Activated CD4-positive, alpha-beta T cell treated with anti-CD3 and anti-CD28 coated beads for 36 hours (primary cell): ENCODE measurements at regions not wholly inside any gene's neighbourhood (a gene's known extent, or its start where the extent isn't known, plus 50 kb on each side); places are given as distances from the start of the nearest gene placed in this dataset.

Experiments used
- ATAC-seq: fragments of 200-7000 bp; cut with Tn5 transposase; one replicate; pipeline ENCODE4 v1.10.0; 2021; ENCODE audit warnings: mild to moderate bottlenecking, moderate library complexity
- CTCF ChIA-PET: fragments of 350-600 bp; sonication (Branson Sonifier 250); formaldehyde crosslinking; loops from one replicate; lab custom pipeline; 2021; ENCODE audit warnings: antibody characterized with exemption; lab: Charles Lee
- POLR2A ChIA-PET: fragments of 350-600 bp; sonication (Branson Sonifier 250); formaldehyde crosslinking; loops from one replicate; lab custom pipeline; 2021; ENCODE audit warnings: antibody characterized with exemption, inconsistent platforms; lab: Charles Lee
- DNase-seq: peaks from one replicate; pipeline ENCODE4 v3.0.0-alpha.2; 2020
- H3K27ac Mint-ChIP-seq: one replicate; pipeline ENCODE4 v1.8.0; 2021; ENCODE audit warnings: mixed read lengths
- H3K27me3 Mint-ChIP-seq: one replicate; pipeline ENCODE4 v1.8.0; 2021; ENCODE audit warnings: mixed read lengths
- H3K36me3 Mint-ChIP-seq: one replicate; pipeline ENCODE4 v1.8.0; 2021; ENCODE audit warnings: low read depth, mixed read lengths
- H3K4me1 Mint-ChIP-seq: one replicate; pipeline ENCODE4 v1.8.0; 2021; ENCODE audit warnings: mixed read lengths
- H3K4me3 Mint-ChIP-seq: one replicate; pipeline ENCODE4 v1.8.0; 2021; ENCODE audit warnings: mild to moderate bottlenecking, moderate library complexity, mixed read lengths
- H3K9me3 Mint-ChIP-seq: one replicate; pipeline ENCODE4 v1.8.0; 2021; ENCODE audit warnings: low read depth, mixed read lengths
- intact Hi-C, 2 experiments: fragments of 100-400 bp; cut with DNase I in 1 of 2; cut with micrococcal nuclease in 1 of 2; formaldehyde crosslinking; loops; one replicate each; pipeline versions ENCODE4 v1.14.2 to v1.15.1; 2022 to 2024; cut with DNase I, micrococcal nuclease

- Mint-ChIP-seq H3K36me3 (no peaks in the 10 kb centered on the region), H3K27me3 (no peaks in the 10 kb centered on the region), H3K27ac (no peak overlapping the region), H3K4me3 (no peak overlapping the region), H3K4me1 (no peaks in the 10 kb centered on the region), H3K9me3 (no peaks in the 10 kb centered on the region)
- intact Hi-C loops, result no loop called here
- POLR2A ChIA-PET, result no interaction called here
- CTCF ChIA-PET, result no interaction called here
- ATAC-seq, result no peak
- no peak for DNase-seq
Measured at GRCh38 chr20:61054411-61054810, 197.7 kb upstream of the CDH4 start.

- Mint-ChIP-seq H3K27ac (no peak overlapping the region), H3K4me3 (no peak overlapping the region), H3K36me3 (no peaks in the 10 kb centered on the region), H3K4me1 (no peaks in the 10 kb centered on the region), H3K27me3 (no peaks in the 10 kb centered on the region), H3K9me3 (no peaks in the 10 kb centered on the region)
- ATAC-seq, result no peak
- DNase-seq, result no peak
- ChIA-PET CTCF (interaction anchor here (0.8 kb wide), 1 partner anchor 24 kb away, joined by 3 read pairs; no protein-coding TSS in a partner anchor), POLR2A (no interaction called here)
- intact Hi-C loops, result no loop called here
Measured at GRCh38 chr20:61055180-61056010, 196.7 kb upstream of the CDH4 start.

GRCh38 chr20:61056116-61056515, 195.9 kb upstream of the CDH4 start:
- Mint-ChIP-seq H3K36me3 (no peaks in the 10 kb centered on the region), H3K9me3 (no peaks in the 10 kb centered on the region), H3K27me3 (no peaks in the 10 kb centered on the region), H3K4me3 (no peak overlapping the region), H3K27ac (no peak overlapping the region), H3K4me1 (no peaks in the 10 kb centered on the region)
- CTCF ChIA-PET, result no interaction called here
- ATAC-seq (no peak), DNase-seq (no peak)
- POLR2A ChIA-PET, result no interaction called here
- intact Hi-C loops, result no loop called here

GRCh38 chr20:61056627-61057442, 195.2 kb upstream of the CDH4 start:
- DNase-seq (no peak), ATAC-seq (no peak)
- Mint-ChIP-seq H3K27me3 (no peaks in the 10 kb centered on the region), H3K4me1 (no peaks in the 10 kb centered on the region), H3K9me3 (peaks cover 1% of the 10 kb centered on the region), H3K27ac (no peak overlapping the region), H3K4me3 (no peak overlapping the region), H3K36me3 (no peaks in the 10 kb centered on the region)
- ChIA-PET POLR2A (no interaction called here), CTCF (interaction anchor here (0.6 kb wide), 1 partner anchor 701 kb away, joined by 3 read pairs; no protein-coding TSS in a partner anchor)
- intact Hi-C loops, result no loop called here

- H3K4me1 Mint-ChIP-seq, result no peaks in the 10 kb centered on the region
- intact Hi-C loops, result no loop called here
- peaks cover 3% of the 10 kb centered on the region for H3K9me3 Mint-ChIP-seq
- H3K36me3 Mint-ChIP-seq, result no peaks in the 10 kb centered on the region
- ChIA-PET POLR2A (no interaction called here), CTCF (no interaction called here)
- no peak for ATAC-seq
- H3K4me3 Mint-ChIP-seq, result no peak overlapping the region
- no peak for DNase-seq
- no peak overlapping the region for H3K27ac Mint-ChIP-seq
- H3K27me3 Mint-ChIP-seq, result no peaks in the 10 kb centered on the region
Measured at GRCh38 chr20:61057443-61058121, 194.5 kb upstream of the CDH4 start.

- Mint-ChIP-seq H3K4me1 (no peaks in the 10 kb centered on the region), H3K9me3 (peaks cover 3% of the 10 kb centered on the region), H3K36me3 (no peaks in the 10 kb centered on the region), H3K27ac (no peak overlapping the region), H3K4me3 (no peak overlapping the region), H3K27me3 (no peaks in the 10 kb centered on the region)
- DNase-seq (no peak), ATAC-seq (no peak)
- ChIA-PET CTCF (no interaction called here), POLR2A (no interaction called here)
- intact Hi-C loops, result no loop called here
Measured at GRCh38 chr20:61061981-61062380, 190.1 kb upstream of the CDH4 start.

GRCh38 chr20:61065853-61066252, 186.2 kb upstream of the CDH4 start:
- ATAC-seq, result no peak
- ChIA-PET CTCF (no interaction called here), POLR2A (no interaction called here)
- no peak for DNase-seq
- H3K27me3 Mint-ChIP-seq, result no peaks in the 10 kb centered on the region
- no peak overlapping the region for H3K27ac Mint-ChIP-seq
- intact Hi-C loops, result no loop called here
- peaks cover 4% of the 10 kb centered on the region for H3K9me3 Mint-ChIP-seq
- no peak overlapping the region for H3K4me3 Mint-ChIP-seq
- no peaks in the 10 kb centered on the region for H3K36me3 Mint-ChIP-seq
- no peaks in the 10 kb centered on the region for H3K4me1 Mint-ChIP-seq

- Mint-ChIP-seq H3K27ac (no peak overlapping the region), H3K4me1 (no peaks in the 10 kb centered on the region), H3K9me3 (peaks cover 4% of the 10 kb centered on the region), H3K27me3 (no peaks in the 10 kb centered on the region), H3K36me3 (no peaks in the 10 kb centered on the region), H3K4me3 (no peak overlapping the region)
- DNase-seq (no peak), ATAC-seq (no peak)
- POLR2A ChIA-PET, result no interaction called here
- CTCF ChIA-PET, result no interaction called here
- intact Hi-C loops, result no loop called here
Measured at GRCh38 chr20:61066526-61066925, 185.5 kb upstream of the CDH4 start.

GRCh38 chr20:61067221-61067620, 184.8 kb upstream of the CDH4 start:
- H3K27ac Mint-ChIP-seq, result no peak overlapping the region
- H3K4me1 Mint-ChIP-seq, result no peaks in the 10 kb centered on the region
- H3K4me3 Mint-ChIP-seq, result no peak overlapping the region
- intact Hi-C loops, result no loop called here
- ATAC-seq (no peak), DNase-seq (no peak)
- peaks cover 1% of the 10 kb centered on the region for H3K9me3 Mint-ChIP-seq
- no peaks in the 10 kb centered on the region for H3K27me3 Mint-ChIP-seq
- ChIA-PET POLR2A (no interaction called here), CTCF (no interaction called here)
- H3K36me3 Mint-ChIP-seq, result no peaks in the 10 kb centered on the region

GRCh38 chr20:61072398-61072797, 179.7 kb upstream of the CDH4 start:
- H3K4me1 Mint-ChIP-seq, result no peaks in the 10 kb centered on the region
- no peak overlapping the region for H3K27ac Mint-ChIP-seq
- intact Hi-C loops, result no loop called here
- ATAC-seq (no peak), DNase-seq (no peak)
- no peaks in the 10 kb centered on the region for H3K36me3 Mint-ChIP-seq
- no peak overlapping the region for H3K4me3 Mint-ChIP-seq
- no peaks in the 10 kb centered on the region for H3K27me3 Mint-ChIP-seq
- ChIA-PET CTCF (no interaction called here), POLR2A (no interaction called here)
- peaks cover 1% of the 10 kb centered on the region for H3K9me3 Mint-ChIP-seq

GRCh38 chr20:61073376-61073775, 178.7 kb upstream of the CDH4 start:
- H3K4me3 Mint-ChIP-seq, result no peak overlapping the region
- H3K27ac Mint-ChIP-seq, result no peak overlapping the region
- ChIA-PET CTCF (no interaction called here), POLR2A (no interaction called here)
- DNase-seq, result no peak
- H3K36me3 Mint-ChIP-seq, result no peaks in the 10 kb centered on the region
- no peaks in the 10 kb centered on the region for H3K27me3 Mint-ChIP-seq
- peaks cover 1% of the 10 kb centered on the region for H3K9me3 Mint-ChIP-seq
- no peak for ATAC-seq
- intact Hi-C loops, result no loop called here
- no peaks in the 10 kb centered on the region for H3K4me1 Mint-ChIP-seq
